RWPE2 (cell line): ENCODE measurements at regions not wholly inside any gene's neighbourhood (a gene's known extent, or its start where the extent isn't known, plus 50 kb on each side); places are given as distances from the start of the nearest gene placed in this dataset.

Experiments used
- ATAC-seq: fragments of 200-7000 bp; cut with Tn5 transposase; 3 replicates; pipeline ENCODE4 v1.9.1; 2021; ENCODE audit warnings: low read depth
- DNase-seq: peaks from one replicate; pipeline ENCODE4 v3.0.0-alpha.2; 2020; ENCODE audit warnings: low spot score
- H3K27ac ChIP-seq: fragments of 450-650 bp; 2 replicates; pipeline ENCODE4 v1.5.1; 2017; ENCODE audit warnings: mild to moderate bottlenecking; ENCODE audit not compliant: poor library complexity, severe bottlenecking
- H3K27me3 ChIP-seq: fragments of 250-450 bp; sonication (Bioruptor Pico); 2 replicates; pipeline ENCODE4 v1.5.1; 2021; ENCODE audit warnings: mild to moderate bottlenecking, moderate library complexity; ENCODE audit not compliant: insufficient read depth, poor library complexity, severe bottlenecking
- H3K36me3 ChIP-seq: fragments of 250-450 bp; sonication (Bioruptor Pico); 2 replicates; pipeline ENCODE4 v1.5.1; 2020; ENCODE audit warnings: low read depth, mild to moderate bottlenecking, moderate library complexity
- H3K4me1 ChIP-seq: fragments of 250-450 bp; sonication (Bioruptor Pico); 2 replicates; pipeline ENCODE4 v1.5.1; 2021; ENCODE audit warnings: mild to moderate bottlenecking, moderate library complexity; ENCODE audit not compliant: insufficient read depth, poor library complexity, severe bottlenecking
- H3K4me3 ChIP-seq: fragments of 250-450 bp; sonication (Bioruptor Pico); 2 replicates; pipeline ENCODE4 v1.5.1; 2021; ENCODE audit warnings: mild to moderate bottlenecking, moderate library complexity; ENCODE audit not compliant: severe bottlenecking
- H3K9me3 ChIP-seq: fragments of 250-450 bp; sonication (Bioruptor Pico); 2 replicates; pipeline ENCODE4 v1.5.1; 2021; ENCODE audit warnings: mild to moderate bottlenecking, moderate library complexity; ENCODE audit not compliant: severe bottlenecking
- CTCF ChIP-seq: fragments of 450-650 bp; IDR thresholded peaks from one replicate; pipeline ENCODE4 v1.5.1; 2017; ENCODE audit warnings: mild to moderate bottlenecking, moderate library complexity; ENCODE audit not compliant: poor library complexity, severe bottlenecking

GRCh38 chr11:26859416-26859815 lies 134.5 kb upstream of the FIBIN start:
- Histone ChIP-seq H3K4me3 (no peak overlapping the region), H3K27me3 (no peaks in the 10 kb centered on the region), H3K4me1 (no peaks in the 10 kb centered on the region), H3K9me3 (no peaks in the 10 kb centered on the region), H3K36me3 (no peaks in the 10 kb centered on the region), H3K27ac (no peak overlapping the region)
- TF ChIP-seq CTCF: no peak
- DNase-seq (no peak), ATAC-seq (no peak)

- H3K27ac ChIP-seq: no peak overlapping the region
- no peak for TF ChIP-seq CTCF
- ATAC-seq (no peak), DNase-seq (no peak)
- H3K36me3 ChIP-seq: no peaks in the 10 kb centered on the region
- H3K4me3 ChIP-seq: no peak overlapping the region
- H3K4me1 ChIP-seq: no peaks in the 10 kb centered on the region
- no peaks in the 10 kb centered on the region for H3K27me3 ChIP-seq
- no peaks in the 10 kb centered on the region for H3K9me3 ChIP-seq
These were observed 133.7 kb upstream of the FIBIN start for GRCh38 chr11:26860091-26860780.

- Histone ChIP-seq H3K27ac (no peak overlapping the region), H3K4me3 (no peak overlapping the region), H3K27me3 (no peaks in the 10 kb centered on the region), H3K36me3 (no peaks in the 10 kb centered on the region), H3K4me1 (no peaks in the 10 kb centered on the region), H3K9me3 (no peaks in the 10 kb centered on the region)
- no peak for TF ChIP-seq CTCF
- DNase-seq (no peak), ATAC-seq (no peak)
These were observed 133.0 kb upstream of the FIBIN start for GRCh38 chr11:26860895-26861294.

- Histone ChIP-seq H3K4me3 (no peak overlapping the region), H3K4me1 (no peaks in the 10 kb centered on the region), H3K9me3 (no peaks in the 10 kb centered on the region), H3K27me3 (no peaks in the 10 kb centered on the region), H3K27ac (no peak overlapping the region), H3K36me3 (no peaks in the 10 kb centered on the region)
- no peak for ATAC-seq
- no peak for DNase-seq
- no peak for TF ChIP-seq CTCF
These were observed 131.1 kb upstream of the FIBIN start for GRCh38 chr11:26862801-26863200.

- no peak for TF ChIP-seq CTCF
- no peaks in the 10 kb centered on the region for H3K27me3 ChIP-seq
- no peaks in the 10 kb centered on the region for H3K36me3 ChIP-seq
- no peak overlapping the region for H3K27ac ChIP-seq
- no peaks in the 10 kb centered on the region for H3K9me3 ChIP-seq
- ATAC-seq (no peak), DNase-seq (no peak)
- H3K4me3 ChIP-seq: no peak overlapping the region
- no peaks in the 10 kb centered on the region for H3K4me1 ChIP-seq
These were observed 128.2 kb upstream of the FIBIN start for GRCh38 chr11:26865703-26866102.
